B cell (primary cell): ENCODE measurements at regions not wholly inside any gene's neighbourhood (a gene's known extent, or its start where the extent isn't known, plus 50 kb on each side); places are given as distances from the start of the nearest gene placed in this dataset.

Experiments
- EZH2 ChIP-seq: IDR thresholded peaks from 2 replicates; pipeline ENCODE4 v1.6.1; 2012; ENCODE audit warnings: borderline replicate concordance, low read depth, mild to moderate bottlenecking, moderate library complexity, low read length; ENCODE audit not compliant: insufficient read depth, poor library complexity, severe bottlenecking
- TF ChIP-seq, protein P1 (sequence below): fragments of 200-600 bp; IDR thresholded peaks from one replicate; pipeline ENCODE4 v1.8.0; 2022; ENCODE audit warnings: antibody characterized with exemption, mild to moderate bottlenecking

DNA sequence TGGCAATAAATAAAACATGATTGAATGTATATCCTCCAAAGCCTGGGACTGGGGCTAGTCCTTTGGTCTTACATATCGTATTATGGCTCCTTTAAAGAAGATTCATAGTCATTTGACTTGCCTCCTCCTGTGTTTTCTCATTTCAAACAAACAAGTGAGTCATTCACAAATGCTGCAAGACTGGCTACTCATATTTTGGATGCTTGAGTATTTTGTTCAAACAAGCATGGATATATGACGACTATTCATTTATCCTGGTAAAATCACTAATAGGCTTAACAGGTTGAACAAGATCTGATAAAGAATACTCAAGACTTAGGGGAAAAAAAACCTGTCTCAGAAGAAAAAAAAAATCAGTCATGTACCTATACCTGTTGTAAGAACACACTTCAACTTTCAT is 111.1 kb upstream of the CCDC28A start:
- TF ChIP-seq, protein P1, sequence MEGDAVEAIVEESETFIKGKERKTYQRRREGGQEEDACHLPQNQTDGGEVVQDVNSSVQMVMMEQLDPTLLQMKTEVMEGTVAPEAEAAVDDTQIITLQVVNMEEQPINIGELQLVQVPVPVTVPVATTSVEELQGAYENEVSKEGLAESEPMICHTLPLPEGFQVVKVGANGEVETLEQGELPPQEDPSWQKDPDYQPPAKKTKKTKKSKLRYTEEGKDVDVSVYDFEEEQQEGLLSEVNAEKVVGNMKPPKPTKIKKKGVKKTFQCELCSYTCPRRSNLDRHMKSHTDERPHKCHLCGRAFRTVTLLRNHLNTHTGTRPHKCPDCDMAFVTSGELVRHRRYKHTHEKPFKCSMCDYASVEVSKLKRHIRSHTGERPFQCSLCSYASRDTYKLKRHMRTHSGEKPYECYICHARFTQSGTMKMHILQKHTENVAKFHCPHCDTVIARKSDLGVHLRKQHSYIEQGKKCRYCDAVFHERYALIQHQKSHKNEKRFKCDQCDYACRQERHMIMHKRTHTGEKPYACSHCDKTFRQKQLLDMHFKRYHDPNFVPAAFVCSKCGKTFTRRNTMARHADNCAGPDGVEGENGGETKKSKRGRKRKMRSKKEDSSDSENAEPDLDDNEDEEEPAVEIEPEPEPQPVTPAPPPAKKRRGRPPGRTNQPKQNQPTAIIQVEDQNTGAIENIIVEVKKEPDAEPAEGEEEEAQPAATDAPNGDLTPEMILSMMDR = no peak
- no peak for TF ChIP-seq EZH2
